Frontal cortex (tissue), 3 donors: ENCODE measurements at regions not wholly inside any gene's neighbourhood (a gene's known extent, or its start where the extent isn't known, plus 50 kb on each side); places are given as distances from the start of the nearest gene placed in this dataset.

Experiments
- DNase-seq, 2 donors: peaks; one replicate each; pipeline ENCODE4 v3.0.0; 2012; ENCODE audit warnings: low spot score in 2 of 2
- FAIRE-seq: peaks from 2 replicates; lab custom pipeline; 2012; peaks lifted over from hg19 to GRCh38; lab: Jason Lieb, UNC
- donor health status: control.
- donor health status: control.
- donor health status: control.

DNA sequence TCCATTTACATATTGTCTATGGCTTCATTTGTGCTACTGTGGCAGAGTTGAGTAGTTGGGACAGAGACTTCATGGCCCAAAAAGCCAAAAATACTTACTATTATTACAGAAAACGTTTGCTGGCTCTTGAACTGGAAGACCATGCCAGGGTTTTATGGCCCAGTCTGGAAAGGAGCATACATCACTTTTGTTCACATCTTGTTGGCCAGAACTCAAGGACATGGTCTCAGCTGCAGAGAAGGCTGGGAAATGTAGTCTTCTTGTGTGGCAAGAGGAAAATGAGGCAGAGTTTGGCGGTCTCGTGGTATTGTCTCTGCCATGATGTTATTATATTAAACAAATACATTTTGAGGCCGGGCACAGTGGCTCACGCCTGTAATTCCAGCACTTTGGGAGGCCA, 509.6 kb downstream of the MED13L start:
- FAIRE-seq, result no peak

DNA sequence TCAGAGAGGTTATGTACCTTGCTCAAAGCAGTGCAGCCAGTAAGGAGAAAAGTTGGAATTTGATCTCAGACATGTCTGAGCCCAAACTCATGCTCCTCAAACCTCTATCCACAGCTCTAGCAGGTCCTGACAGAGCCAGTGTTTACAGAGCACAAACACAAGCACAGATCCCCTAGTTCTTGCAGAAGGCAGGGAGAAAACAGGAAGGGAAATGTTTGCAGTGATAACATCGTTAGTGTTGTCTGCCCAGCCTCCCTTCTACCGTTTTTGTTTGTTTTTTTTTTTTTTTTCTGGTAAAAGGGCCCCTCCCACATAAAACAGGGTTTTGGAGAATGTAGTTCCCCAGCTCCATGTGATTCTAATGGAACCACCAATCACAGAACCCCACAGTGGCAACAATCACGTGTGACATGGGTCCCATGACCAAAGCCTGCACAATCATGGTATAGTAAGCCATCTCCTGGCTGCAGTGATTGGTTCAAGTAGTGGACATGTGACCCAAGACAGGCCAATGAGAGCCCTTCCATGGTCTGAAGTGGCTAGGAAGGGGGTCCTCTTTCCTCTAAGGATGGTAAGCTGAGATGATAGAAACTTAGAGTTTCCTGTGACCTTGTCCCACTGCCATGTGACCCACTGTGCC, 513.4 kb downstream of the MED13L start:
- FAIRE-seq, result no peak

More for the DNA sequence above, 509.6 kb downstream of the MED13L start:
- DNase-seq, result no peak

DNA sequence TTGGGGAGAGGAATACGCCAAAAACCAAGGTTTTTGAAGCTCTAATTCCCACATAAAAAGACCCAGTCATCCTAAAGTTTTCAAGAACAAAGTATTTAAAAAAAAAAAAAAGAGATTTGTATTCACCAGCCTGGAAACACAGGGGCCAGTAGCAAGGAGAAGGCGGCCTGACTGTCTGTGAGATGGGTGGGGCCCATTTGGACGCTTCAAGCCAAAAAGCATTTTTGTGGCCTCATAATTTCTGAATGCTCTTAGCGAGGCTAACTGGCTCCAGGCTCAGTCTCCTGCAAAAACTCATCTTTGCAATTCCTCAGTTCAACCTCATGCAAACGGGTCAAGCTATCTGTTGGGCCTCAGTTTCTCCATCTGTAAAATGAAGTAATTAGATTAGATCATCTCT, 514.1 kb downstream of the MED13L start:
- no peak for FAIRE-seq

More for the DNA sequence above, 513.4 kb downstream of the MED13L start:
- no peak for DNase-seq

DNA sequence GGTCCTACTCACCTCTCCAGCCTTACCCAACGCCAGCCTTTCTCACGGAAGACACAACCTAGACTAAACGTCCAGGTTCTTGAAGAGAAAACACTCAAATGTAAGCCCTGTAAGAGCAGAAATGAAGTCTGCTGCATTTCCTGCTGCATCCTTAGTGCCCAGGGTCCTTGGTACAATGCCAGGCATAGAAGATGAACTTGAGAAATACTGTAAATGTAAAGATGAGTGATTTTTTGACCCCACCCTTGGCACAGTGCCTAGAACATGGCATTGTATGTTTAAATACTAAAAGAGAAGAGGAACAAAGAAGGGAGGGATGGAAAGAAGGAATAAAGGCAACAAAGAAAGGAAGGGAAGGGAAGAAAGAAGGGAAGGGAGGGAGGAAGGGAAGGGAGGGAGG, 514.6 kb downstream of the MED13L start:
- FAIRE-seq (no peak), DNase-seq (no peak)

More for the DNA sequence above, 514.1 kb downstream of the MED13L start:
- no peak for DNase-seq

DNA sequence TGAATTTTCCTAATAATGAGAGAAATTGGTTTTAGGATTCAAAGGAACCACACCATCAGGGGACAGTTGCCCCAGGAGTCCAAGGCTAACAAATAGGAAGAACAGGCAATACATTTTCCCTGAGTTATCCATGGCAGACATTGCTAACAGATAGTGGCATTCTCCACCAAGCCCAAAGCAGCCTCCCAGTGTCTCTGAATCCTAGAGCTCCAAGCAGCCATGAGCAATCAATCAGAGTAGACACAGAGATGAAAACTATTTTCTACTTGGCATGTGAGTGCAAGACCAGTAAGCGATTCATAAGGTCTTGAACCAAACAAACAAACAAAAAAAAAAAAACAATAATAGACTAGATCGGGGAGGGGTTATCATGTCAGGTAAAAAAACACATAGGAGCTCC, 515.7 kb downstream of the MED13L start:
- DNase-seq (no peak), FAIRE-seq (no peak)

DNA sequence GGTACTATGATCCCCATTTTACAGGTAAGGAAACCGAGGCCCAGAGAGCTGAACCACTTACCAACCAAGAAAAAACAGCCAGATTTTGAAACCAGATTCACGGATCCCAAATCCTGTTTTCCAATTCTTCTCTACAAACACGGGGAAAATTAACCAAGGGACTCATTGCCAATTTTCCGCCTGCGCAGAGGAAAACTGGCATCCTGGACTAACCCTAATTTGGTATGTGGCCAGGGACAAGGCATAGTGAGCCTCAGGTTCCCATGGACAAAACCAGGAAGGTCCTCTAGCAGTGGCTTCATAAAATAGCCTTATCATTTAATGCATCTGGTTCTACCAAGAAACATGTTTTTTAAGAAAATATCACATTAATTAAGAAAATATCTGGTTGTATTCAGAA, 517.3 kb downstream of the MED13L start:
- no peak for FAIRE-seq

DNA sequence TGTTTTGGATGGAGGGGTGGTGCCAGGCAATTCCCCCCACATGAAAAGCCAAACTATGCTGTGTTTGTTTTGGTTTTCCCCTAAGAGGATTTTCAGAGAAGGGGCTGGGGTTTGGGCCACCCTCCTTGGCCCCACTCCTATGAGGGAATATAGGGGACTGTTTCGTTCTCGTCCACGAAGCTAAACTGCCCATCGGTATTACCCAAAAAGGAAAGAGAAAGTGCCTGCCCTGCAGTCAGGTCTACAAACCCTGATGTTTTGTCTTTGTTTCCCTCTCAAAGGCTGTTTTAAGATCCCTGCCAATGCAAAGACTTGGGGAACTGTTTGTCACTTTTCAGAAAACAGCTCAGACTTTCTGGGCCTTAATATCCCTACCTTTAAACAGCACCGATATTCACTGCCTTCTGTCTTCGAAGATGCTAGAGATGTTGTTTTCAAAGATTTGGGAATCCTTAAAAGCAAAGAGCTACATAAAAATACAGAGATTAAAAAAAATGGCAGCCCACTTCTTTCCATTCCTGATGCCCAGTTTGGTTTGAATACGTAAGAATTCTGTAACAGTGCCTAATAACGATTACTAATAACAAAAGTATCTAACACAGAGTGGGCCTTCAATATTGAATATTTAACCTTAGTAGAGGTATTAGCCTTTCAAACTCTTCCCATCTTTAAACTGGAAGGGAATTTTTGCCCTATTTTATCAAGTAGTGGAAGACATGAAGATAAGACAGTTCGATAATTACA, 518.4 kb downstream of the MED13L start:
- DNase-seq (no peak), FAIRE-seq (no peak)

More for the DNA sequence above, 517.3 kb downstream of the MED13L start:
- DNase-seq, result no peak

DNA sequence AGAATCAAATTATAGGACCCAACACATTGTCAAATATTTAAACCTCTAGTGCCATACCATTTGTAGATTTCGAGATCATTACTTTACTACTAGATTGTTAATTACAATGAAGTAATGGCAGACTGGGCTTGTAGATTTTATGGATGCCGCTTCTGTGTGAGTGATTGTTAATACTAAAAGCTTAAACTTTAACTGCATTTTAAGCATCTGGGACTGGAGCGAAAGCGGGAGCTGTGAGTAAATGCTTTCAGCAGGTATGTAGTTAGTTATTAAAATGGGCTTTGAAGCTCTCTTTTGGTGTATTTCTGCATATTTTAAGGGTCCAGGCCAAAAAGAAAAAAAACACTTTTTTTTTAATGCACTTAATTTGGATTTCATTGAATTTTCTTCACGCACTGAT, 519.3 kb downstream of the MED13L start:
- DNase-seq (no peak), FAIRE-seq (no peak)

DNA sequence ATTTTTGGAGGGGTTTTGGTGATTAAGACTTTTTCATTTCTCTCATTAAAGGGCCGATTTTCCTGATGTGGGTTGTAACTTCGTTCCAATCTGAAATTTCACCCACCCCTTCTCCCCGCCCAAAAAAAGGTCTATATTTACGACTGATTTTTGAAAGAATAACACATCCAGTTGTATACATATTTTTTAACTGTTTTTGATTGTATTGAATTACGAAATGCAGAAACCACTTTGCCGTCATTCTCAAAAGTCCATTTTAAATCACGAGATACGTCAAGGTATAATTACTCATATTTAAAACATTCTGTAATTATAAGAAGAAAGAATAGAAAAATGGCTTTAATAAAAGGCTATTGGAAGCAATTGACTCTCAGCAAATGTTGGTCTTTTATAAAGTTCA, 520.7 kb downstream of the MED13L start:
- no peak for DNase-seq
- no peak for FAIRE-seq

DNA sequence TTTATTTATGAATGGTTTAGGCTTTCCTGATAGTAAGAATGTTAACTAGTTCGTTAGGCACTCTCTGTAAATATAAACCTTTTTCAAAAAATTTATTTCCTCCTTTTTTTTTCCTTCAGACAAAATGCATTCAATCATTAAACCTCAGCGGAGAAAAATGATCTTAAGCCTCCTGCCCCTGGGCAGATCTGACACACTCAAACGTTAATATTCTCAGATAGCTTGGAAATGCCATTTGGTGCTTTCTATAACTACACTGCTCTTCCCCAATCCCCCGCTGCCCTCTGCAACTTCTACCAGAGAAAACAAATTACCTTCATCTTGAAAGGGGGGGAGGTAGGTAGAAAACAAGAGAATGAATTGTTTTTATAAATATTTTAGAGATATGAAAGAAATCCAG, 521.2 kb downstream of the MED13L start:
- DNase-seq (no peak), FAIRE-seq (no peak)

DNA sequence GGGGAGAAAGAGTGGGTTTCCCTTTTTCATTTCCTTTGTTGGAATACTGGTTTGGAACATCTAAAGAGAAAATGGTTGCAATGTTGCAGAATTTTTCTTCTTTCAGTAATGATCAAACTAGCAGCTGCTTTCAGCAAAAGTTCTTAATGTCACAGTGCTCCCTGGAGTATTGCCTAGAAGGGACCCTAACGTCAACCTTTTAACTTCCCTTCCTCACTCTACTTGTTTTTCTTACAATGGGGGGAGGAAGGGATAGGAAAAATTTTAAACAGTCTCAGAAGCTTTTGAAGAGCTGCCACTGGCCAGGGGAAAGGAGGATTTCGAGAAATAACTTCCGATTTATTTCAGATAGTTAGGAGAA, 521.8 kb downstream of the MED13L start:
- FAIRE-seq (no peak), DNase-seq (no peak)

DNA sequence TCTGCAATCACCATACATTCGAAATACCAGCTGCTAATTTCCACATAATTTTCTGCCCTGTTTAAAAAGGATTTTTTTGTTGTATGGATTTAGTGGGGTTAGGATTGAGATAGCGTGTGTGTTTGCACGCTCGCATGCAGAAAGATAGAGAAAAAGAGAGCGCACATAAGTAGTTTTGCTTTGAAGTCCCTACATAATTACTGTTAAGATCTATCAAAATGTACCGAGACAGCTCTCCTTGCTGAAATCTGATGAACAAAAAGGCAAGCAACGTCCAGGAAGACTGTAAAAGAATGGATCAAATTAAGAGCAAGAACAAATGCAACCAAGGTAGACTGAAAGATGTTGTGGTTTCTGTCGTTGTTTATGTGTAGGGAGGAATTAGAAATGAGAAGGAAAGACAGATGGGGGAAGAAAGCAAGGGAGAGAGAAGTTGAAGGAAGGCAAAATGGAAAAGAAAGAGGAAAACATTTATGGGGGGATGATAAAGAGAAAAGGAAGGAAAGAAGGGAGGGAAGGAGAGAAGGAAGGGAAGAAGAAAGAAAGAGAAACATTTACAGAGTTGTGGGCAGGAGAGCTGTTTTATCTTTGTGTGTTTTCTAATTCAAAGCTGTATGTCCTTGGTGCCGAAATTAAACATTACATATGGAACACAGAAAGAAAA, 522.3 kb downstream of the MED13L start:
- DNase-seq (no peak), FAIRE-seq (no peak)

DNA sequence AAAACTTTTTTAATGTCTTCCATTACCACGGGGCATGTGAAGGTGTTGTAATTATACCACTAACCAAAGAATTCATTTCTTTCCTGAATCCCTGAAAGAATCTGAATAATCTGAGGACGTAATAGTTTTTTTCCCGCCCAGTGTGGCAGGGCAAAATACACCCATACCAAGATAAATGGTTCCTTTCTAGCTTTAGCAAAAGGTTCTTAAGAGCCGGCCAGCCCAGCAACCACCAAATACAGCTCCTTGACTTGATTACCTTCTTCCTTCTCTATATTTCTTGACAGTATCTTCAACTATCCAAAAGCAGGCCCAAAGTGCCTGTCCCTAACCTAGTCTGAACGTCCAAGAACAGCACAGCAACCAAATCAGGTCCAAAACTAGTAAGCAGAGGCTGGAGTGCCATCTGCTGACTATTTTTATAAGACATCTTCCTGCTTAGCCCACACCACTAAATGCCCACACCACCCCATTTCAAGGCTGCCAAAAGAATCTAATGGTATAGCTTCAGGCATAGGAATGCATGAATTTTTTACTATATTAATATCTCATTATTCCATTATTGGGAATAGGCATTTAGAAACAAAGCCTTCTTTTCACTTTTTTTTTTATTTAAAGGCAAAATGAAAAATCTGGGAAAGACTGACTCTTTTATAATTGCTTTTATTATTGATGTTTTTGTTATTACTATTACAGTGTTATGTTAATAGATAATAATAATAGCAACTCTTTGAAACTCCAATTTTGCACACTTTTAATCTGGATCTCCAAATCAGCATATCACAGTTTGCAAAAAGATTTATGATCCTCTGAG, 524.4 kb downstream of the MED13L start:
- DNase-seq, result peak; percentile 19 to 39
- peak; percentile 49 for FAIRE-seq

DNA sequence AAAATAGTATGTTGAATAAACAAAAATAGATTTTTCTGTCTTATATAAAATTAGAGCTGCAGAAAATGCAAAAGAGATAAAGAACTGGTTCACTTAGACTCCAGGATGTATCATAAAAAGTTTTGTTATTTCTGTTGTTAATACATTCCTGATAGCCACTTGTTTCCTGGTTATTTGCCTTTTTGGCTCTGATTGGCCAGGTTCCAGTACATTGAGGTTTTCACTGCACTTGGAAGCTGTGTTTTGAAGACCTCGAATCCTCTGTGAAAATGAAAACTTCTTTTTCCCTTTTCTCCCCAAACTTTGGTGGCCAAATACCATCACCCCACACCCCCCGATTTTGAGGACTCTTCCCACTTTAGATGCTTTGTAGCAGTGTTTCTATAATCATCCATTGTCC, 525.3 kb downstream of the MED13L start:
- DNase-seq (no peak), FAIRE-seq (no peak)

DNA sequence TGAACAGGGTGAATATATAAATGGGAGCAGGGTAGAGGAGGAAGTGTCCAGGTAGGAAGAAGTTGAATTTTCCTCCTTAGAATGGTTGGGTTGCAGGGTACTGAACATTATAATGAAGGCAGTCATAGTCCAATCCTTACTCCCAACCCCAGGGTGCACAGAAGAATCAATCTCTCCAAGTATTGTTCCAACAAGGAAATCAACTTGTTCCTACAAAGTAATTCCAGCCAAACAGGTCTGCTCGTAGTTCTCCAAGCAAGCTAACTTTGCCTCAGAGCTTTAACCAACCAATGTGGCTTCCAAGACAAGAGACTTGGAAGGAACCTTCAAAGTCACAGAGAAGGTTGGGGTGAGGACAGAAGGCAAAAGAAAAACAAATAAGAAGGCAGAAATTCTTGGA, 527.2 kb downstream of the MED13L start:
- FAIRE-seq (no peak), DNase-seq (no peak)

DNA sequence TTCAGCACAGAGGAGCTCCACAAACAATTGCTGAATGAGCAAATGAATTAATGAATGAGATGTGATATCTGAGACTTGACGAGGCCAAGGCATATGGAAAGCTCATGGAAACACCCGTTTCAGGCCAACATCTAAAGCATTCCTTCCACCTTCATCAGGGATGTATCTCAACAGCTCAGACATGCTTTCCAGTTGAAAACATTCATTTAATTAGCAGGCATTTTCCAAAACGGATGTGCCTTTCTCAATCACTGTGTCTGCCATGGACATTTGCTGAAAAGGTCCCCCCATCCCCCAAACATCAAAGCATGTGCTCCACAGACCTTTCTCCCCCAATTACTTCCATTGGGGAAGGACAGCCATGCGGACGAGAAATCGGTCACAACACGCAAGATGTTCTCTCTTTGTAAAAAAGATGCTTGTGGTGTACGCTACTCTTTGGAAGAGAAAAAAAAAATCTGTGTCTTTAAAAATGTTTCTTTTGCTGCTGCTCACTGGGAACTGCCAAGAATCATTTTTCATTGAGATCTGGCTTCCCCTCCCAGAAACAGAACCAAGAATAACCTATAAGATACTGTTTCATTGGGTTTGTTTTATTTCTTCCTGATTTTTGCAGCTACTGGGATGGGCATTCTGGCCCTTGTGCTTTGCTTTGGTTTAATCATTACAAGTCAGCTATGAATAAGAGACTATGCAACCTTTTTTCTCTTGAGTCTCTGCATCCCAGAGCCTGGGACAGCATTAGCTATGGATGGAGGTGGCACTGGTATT, 528.2 kb downstream of the MED13L start:
- FAIRE-seq (no peak), DNase-seq (no peak)

DNA sequence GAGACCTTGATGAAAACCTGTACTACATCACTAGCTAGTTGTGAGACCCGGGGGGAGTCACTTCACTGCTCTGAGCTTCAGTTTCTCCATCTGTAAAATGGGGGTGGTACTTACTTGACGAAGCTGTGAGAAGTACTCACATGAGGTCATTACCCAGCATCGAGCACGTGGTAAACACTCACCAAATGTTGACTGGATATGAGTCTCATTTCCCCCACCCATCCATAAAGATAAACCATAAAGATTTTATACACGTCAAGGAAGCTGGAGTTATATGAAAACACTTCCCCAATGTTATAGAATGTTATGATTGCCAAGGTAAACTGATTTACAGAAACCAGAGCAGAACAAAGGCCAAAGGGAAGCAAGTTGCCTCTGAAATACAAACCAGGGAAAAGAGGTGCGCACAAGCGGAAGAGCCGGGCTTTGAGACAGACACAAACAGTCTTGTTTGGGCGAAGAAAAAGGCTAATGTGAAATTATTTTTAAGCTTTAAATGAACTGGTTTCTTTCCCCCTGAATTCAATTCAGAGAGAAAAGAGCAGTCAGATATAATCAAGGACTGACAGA, 536.8 kb downstream of the MED13L start:
- FAIRE-seq, result no peak

DNA sequence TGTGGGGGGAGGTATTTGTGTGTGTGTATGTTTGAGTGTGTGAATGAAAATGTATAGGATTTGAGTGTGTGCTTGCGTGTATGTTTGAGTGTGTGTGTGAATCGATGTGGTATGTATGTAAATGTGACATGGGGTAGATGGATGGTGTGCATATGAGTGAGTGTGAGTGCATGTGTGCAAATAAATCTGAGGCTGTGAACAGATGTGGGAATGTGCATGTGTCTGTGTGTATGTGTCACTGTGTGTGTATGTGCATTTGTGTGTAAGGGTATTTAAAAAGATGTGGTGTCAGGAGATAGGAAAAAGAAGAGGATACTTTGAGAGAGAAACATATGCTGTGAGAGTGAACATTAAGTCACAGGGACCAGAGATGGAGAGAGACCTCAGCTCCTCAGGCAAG, 539.6 kb downstream of the MED13L start:
- no peak for FAIRE-seq
- DNase-seq, result no peak

More for the DNA sequence above, 536.8 kb downstream of the MED13L start:
- no peak for DNase-seq

DNA sequence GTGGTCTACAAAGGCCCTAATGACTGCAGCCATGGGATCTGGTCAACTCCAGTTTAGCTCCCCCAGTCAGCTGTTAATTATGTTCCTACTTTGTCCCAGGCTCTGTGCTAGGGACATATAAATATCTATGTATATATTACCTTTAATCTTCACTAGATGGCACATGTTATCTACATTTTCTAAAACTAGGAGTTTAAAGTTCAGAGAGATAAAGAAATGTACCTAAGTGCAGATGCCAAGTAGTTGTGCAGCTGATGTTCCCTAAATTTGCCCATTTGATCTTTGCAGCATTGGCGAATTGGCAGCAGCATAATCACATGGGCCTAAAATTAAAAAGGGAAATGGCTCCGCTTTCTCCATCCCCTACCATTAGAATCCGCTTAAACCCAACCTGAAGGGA, 541.1 kb downstream of the MED13L start:
- DNase-seq (no peak), FAIRE-seq (no peak)
